ENCODE measurements at regions not wholly inside any gene's neighbourhood (a gene's known extent, or its start where the extent isn't known, plus 50 kb on each side); places are given as distances from the start of the nearest gene placed in this dataset.
"Not testable (repeated sequence)": the region's sequence is repeated elsewhere in the genome, so short reads cannot be mapped to it uniquely, and the experiment has no call there.

- in situ Hi-C loops (cut with MboI; ENCODE audit: low pct_unique_long_range_greater_than_20kb, low sequenced_read_pairs, unreplicated experiment) = no loop called here
- no peak for TF ChIP-seq CTCF (IDR thresholded peaks at IDR 0.05; ENCODE audit: extremely low read depth, insufficient read depth, missing control alignments)
- DNase-seq (ENCODE audit: low spot score) = peak; percentile 28
These were observed 153.6 kb upstream of the GRK3 start for GRCh38 chr22:25410849-25411248.

DNA sequence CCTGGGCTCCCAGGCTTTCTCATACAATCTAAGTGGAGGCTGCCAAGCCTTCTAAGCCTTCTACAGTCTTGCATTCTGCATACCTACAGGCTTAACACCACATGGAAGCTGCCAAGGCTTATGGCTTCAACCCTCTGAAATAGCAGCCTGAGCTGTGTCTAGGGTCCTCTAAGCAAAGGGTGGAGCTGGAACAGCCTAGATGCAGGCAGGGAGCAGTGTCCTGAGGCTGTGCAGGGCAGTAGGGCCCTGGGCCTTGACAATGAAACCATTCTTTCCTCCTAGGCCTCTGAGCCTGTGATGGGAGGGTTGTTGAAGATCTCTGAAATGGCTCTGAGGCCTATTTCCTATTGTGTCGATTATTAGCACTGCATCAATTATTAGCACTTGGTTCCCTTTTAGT lies 150.9 kb upstream of the GRK3 start:
- DNase-seq (ENCODE audit: low spot score) = no peak
- in situ Hi-C loops (cut with MboI; ENCODE audit: low pct_unique_long_range_greater_than_20kb, low sequenced_read_pairs, unreplicated experiment) = no loop called here
- no peak for TF ChIP-seq CTCF (IDR thresholded peaks at IDR 0.05; ENCODE audit: extremely low read depth, insufficient read depth, missing control alignments)

DNA sequence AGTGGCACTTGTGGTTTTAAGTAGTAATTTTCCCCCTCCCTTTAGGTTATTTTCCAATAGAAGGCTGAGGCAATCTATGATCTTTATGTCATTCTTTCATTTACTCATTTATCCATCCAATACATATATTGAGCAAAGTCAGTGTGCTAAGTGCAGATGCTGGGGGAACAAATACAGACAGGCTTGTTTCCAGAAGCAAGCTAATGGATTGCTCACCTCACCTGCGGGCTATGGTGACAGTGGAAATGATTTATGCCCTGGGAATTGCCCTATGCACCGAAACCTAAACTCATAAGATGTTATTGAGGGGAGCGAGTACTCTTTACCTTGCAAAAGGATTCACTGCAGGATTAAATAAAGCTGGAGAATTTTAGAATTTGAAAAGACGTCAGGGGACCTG lies 148.7 kb upstream of the GRK3 start:
- DNase-seq (ENCODE audit: low spot score); in situ Hi-C loops (cut with MboI; ENCODE audit: low pct_unique_long_range_greater_than_20kb, low sequenced_read_pairs, unreplicated experiment): not testable (repeated sequence)

DNA sequence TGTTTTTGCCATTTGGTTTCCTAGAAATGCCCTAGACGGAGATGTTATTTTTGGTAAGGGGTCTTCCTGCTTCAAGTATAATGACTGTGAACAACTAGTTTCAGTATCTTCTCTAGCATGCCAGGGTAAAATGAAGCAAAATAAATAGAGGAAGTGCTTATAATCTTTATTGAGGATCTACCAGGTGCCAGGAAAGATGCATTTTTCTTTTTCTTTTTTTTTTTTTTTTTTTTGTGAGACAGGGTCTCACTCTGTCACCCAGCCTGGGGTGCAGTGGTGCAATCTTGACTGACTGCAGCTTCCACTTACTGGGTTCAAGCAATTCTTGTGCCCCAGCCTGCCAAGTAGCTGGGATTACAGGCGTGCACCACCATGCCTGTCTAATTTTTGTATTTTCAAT lies 146.6 kb upstream of the GRK3 start:
- in situ Hi-C loops (cut with MboI; ENCODE audit: low pct_unique_long_range_greater_than_20kb, low sequenced_read_pairs, unreplicated experiment); DNase-seq (ENCODE audit: low spot score): not testable (repeated sequence)

GRCh38 chr22:25419247-25420113 lies 145.0 kb upstream of the GRK3 start:
- no peak for TF ChIP-seq CTCF (IDR thresholded peaks at IDR 0.05; ENCODE audit: extremely low read depth, insufficient read depth, missing control alignments)
- in situ Hi-C loops (cut with MboI; ENCODE audit: low pct_unique_long_range_greater_than_20kb, low sequenced_read_pairs, unreplicated experiment) = no loop called here
- no peak for DNase-seq (ENCODE audit: low spot score)

DNA sequence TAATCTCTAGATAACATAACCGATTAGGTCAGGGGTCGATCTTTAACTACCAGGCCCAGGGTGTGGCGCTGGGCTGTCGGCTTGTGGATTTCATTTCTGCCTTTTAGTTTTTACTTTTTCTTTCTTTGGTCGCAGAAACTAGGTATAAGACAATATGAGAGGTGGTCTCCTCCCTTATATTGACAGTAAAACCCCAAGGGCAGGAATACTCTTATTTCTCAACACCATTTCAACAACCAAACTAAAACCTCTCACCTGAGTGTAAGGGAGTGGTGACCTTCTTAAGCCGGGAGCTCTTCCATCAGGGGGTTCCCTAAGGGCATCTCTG lies 144.4 kb upstream of the GRK3 start:
- in situ Hi-C loops (cut with MboI; ENCODE audit: low pct_unique_long_range_greater_than_20kb, low sequenced_read_pairs, unreplicated experiment); DNase-seq (ENCODE audit: low spot score): not testable (repeated sequence)

GRCh38 chr22:25420471-25420924 lies 144.0 kb upstream of the GRK3 start:
- in situ Hi-C loops (cut with MboI; ENCODE audit: low pct_unique_long_range_greater_than_20kb, low sequenced_read_pairs, unreplicated experiment) = no loop called here
- no peak for TF ChIP-seq CTCF (IDR thresholded peaks at IDR 0.05; ENCODE audit: extremely low read depth, insufficient read depth, missing control alignments)
- no peak for DNase-seq (ENCODE audit: low spot score)

GRCh38 chr22:25420925-25421904 lies 143.3 kb upstream of the GRK3 start:
- DNase-seq (ENCODE audit: low spot score) = no peak

More at GRCh38 chr22:25420925-25421904, 143.3 kb upstream of the GRK3 start:
- in situ Hi-C loops (cut with MboI; ENCODE audit: low pct_unique_long_range_greater_than_20kb, low sequenced_read_pairs, unreplicated experiment) = no loop called here
- TF ChIP-seq CTCF (IDR thresholded peaks at IDR 0.05; ENCODE audit: extremely low read depth, insufficient read depth, missing control alignments) = peak; percentile 12

Data from GM13977 (cell line).